ENCODE measurements at regions not wholly inside any gene's neighbourhood (a gene's known extent, or its start where the extent isn't known, plus 50 kb on each side); places are given as distances from the start of the nearest gene placed in this dataset.

DNA sequence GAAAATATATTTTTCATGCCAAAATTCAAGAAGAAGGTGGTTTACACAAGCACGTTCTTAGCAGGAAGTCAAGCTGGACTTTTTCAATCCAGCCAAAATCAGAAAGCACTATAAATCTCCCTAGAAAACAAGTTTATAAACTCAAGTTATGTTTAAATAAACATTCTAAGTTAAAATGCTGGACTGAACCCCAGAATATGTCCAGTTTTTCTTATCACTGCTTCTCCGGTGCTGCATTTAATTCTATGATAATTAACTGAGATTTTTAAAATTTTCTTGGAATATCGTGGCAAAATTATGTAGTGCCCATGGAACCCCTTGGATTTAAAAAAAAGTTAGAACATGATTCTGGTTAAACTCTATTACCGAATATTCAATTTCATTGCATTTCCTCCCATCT lies 218.2 kb upstream of the MDFIC2 start:
- in situ Hi-C loops (cut with HindIII; ENCODE audit: low pct_ligation_motif_present, low sequenced_read_pairs) = loop anchor here (25.0 kb wide), 2 partner anchors 532 to 1107 kb away; no protein-coding TSS in a partner anchor

DNA sequence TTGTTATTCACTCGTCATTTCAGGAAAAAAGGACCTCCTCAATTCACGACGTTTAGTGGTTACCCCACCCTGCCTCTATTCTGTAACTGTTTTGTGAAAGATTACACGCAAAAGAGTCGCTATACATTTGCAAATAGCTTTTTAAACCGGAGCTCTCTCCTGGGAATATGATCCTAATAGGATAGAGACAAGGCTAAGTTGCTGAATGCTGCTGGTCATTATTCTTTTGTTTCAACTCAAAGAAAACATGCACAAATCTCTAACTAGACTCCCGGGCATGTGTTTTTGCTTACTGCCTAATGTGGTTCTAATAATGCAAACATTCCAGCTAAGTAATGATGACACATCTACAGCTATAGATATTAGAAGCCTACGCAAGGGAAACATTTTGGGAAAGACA lies 214.6 kb upstream of the MDFIC2 start:
- Histone ChIP-seq H3K36me3 (replicated peaks) (no peaks in the 10 kb centered on the region), H3K4me3 (ENCODE audit: low read depth, low read length) (no peak overlapping the region), H3K27ac (no peak overlapping the region), H3K27me3 (replicated peaks) (no peaks in the 10 kb centered on the region)
- DNase-seq = no peak
- TF ChIP-seq, protein P1, sequence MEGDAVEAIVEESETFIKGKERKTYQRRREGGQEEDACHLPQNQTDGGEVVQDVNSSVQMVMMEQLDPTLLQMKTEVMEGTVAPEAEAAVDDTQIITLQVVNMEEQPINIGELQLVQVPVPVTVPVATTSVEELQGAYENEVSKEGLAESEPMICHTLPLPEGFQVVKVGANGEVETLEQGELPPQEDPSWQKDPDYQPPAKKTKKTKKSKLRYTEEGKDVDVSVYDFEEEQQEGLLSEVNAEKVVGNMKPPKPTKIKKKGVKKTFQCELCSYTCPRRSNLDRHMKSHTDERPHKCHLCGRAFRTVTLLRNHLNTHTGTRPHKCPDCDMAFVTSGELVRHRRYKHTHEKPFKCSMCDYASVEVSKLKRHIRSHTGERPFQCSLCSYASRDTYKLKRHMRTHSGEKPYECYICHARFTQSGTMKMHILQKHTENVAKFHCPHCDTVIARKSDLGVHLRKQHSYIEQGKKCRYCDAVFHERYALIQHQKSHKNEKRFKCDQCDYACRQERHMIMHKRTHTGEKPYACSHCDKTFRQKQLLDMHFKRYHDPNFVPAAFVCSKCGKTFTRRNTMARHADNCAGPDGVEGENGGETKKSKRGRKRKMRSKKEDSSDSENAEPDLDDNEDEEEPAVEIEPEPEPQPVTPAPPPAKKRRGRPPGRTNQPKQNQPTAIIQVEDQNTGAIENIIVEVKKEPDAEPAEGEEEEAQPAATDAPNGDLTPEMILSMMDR (IDR thresholded peaks at IDR 0.05; ENCODE audit: low read depth, low read length, missing control alignments) = no peak
- in situ Hi-C loops (cut with HindIII; ENCODE audit: low pct_ligation_motif_present, low sequenced_read_pairs) = loop anchor here (25.0 kb wide), 2 partner anchors 535 to 1110 kb away; no protein-coding TSS in a partner anchor

More for the DNA sequence above, 218.2 kb upstream of the MDFIC2 start:
- Histone ChIP-seq H3K36me3 (replicated peaks) (no peaks in the 10 kb centered on the region), H3K4me3 (ENCODE audit: low read depth, low read length) (no peak overlapping the region), H3K27ac (no peak overlapping the region), H3K27me3 (replicated peaks) (no peaks in the 10 kb centered on the region)
- no peak for DNase-seq
- TF ChIP-seq, protein P1 (IDR thresholded peaks at IDR 0.05; ENCODE audit: low read depth, low read length, missing control alignments) = no peak

- Histone ChIP-seq H3K27me3 (replicated peaks) (no peaks in the 10 kb centered on the region), H3K4me3 (ENCODE audit: low read depth, low read length) (no peak overlapping the region), H3K27ac (no peak overlapping the region), H3K36me3 (replicated peaks) (no peaks in the 10 kb centered on the region)
- in situ Hi-C loops (cut with HindIII; ENCODE audit: low pct_ligation_motif_present, low sequenced_read_pairs) = no loop called here
- TF ChIP-seq, protein P1 (IDR thresholded peaks at IDR 0.05; ENCODE audit: low read depth, low read length, missing control alignments) = no peak
- DNase-seq = peak; percentile 49
These were observed 207.6 kb upstream of the MDFIC2 start for GRCh38 chr3:70519913-70520659.

- Histone ChIP-seq H3K36me3 (replicated peaks) (no peaks in the 10 kb centered on the region), H3K27ac (no peak overlapping the region), H3K27me3 (replicated peaks) (no peaks in the 10 kb centered on the region), H3K4me3 (ENCODE audit: low read depth, low read length) (no peak overlapping the region)
- no peak for DNase-seq
- TF ChIP-seq, protein P1 (IDR thresholded peaks at IDR 0.05; ENCODE audit: low read depth, low read length, missing control alignments) = no peak
- in situ Hi-C loops (cut with HindIII; ENCODE audit: low pct_ligation_motif_present, low sequenced_read_pairs) = no loop called here
These were observed 206.6 kb upstream of the MDFIC2 start for GRCh38 chr3:70519026-70519425.

GRCh38 chr3:70518356-70518755 lies 205.9 kb upstream of the MDFIC2 start:
- in situ Hi-C loops (cut with HindIII; ENCODE audit: low pct_ligation_motif_present, low sequenced_read_pairs) = no loop called here
- H3K27ac ChIP-seq = no peak overlapping the region
- DNase-seq = no peak
- no peaks in the 10 kb centered on the region for H3K36me3 ChIP-seq (replicated peaks)
- TF ChIP-seq, protein P1 (IDR thresholded peaks at IDR 0.05; ENCODE audit: low read depth, low read length, missing control alignments) = no peak
- no peaks in the 10 kb centered on the region for H3K27me3 ChIP-seq (replicated peaks)
- H3K4me3 ChIP-seq (ENCODE audit: low read depth, low read length) = no peak overlapping the region

Data from brain microvascular endothelial cell (primary cell).